GM18858 (cell line): ENCODE measurements at regions not wholly inside any gene's neighbourhood (a gene's known extent, or its start where the extent isn't known, plus 50 kb on each side); places are given as distances from the start of the nearest gene placed in this dataset.

Source experiments
- ATAC-seq: cut with Tn5 transposase; IDR thresholded peaks from one replicate; pipeline ENCODE4 v1.9.1; 2021; ENCODE audit not compliant: unreplicated experiment

GRCh38 chr7:10222976-10223375 lies 750.7 kb upstream of the PHF14 start:
- ATAC-seq = no peak

- ATAC-seq = no peak
Observed at GRCh38 chr7:10225275-10225674, 748.4 kb upstream of the PHF14 start.

- no peak for ATAC-seq
Observed at GRCh38 chr7:10237306-10237705, 736.4 kb upstream of the PHF14 start.

- no peak for ATAC-seq
Observed at GRCh38 chr7:10238641-10239040, 735.0 kb upstream of the PHF14 start.

- no peak for ATAC-seq
Observed at GRCh38 chr7:10239695-10240345, 733.9 kb upstream of the PHF14 start.

GRCh38 chr7:10245406-10245805 lies 728.3 kb upstream of the PHF14 start:
- no peak for ATAC-seq

- no peak for ATAC-seq
Observed at GRCh38 chr7:10257438-10257837, 716.2 kb upstream of the PHF14 start.

GRCh38 chr7:10266976-10267375 lies 706.7 kb upstream of the PHF14 start:
- ATAC-seq = no peak

GRCh38 chr7:10268034-10268433 lies 705.6 kb upstream of the PHF14 start:
- ATAC-seq = no peak

- no peak for ATAC-seq
Observed at GRCh38 chr7:10282909-10283308, 690.8 kb upstream of the PHF14 start.

- no peak for ATAC-seq
Observed at GRCh38 chr7:10284001-10284400, 689.7 kb upstream of the PHF14 start.

GRCh38 chr7:10299384-10299783 lies 674.3 kb upstream of the PHF14 start:
- no peak for ATAC-seq

- no peak for ATAC-seq
Observed at GRCh38 chr7:10300577-10300976, 673.1 kb upstream of the PHF14 start.

GRCh38 chr7:10308276-10308675 lies 665.4 kb upstream of the PHF14 start:
- no peak for ATAC-seq

GRCh38 chr7:10312942-10313341 lies 660.7 kb upstream of the PHF14 start:
- ATAC-seq = no peak

- ATAC-seq = no peak
Observed at GRCh38 chr7:10315881-10316280, 657.8 kb upstream of the PHF14 start.

GRCh38 chr7:10316488-10316887 lies 657.2 kb upstream of the PHF14 start:
- ATAC-seq = no peak

GRCh38 chr7:10325395-10325794 lies 648.3 kb upstream of the PHF14 start:
- ATAC-seq = no peak

GRCh38 chr7:10343108-10343507 lies 630.6 kb upstream of the PHF14 start:
- no peak for ATAC-seq

GRCh38 chr7:10346032-10346431 lies 627.6 kb upstream of the PHF14 start:
- no peak for ATAC-seq

GRCh38 chr7:10355816-10356215 lies 617.9 kb upstream of the PHF14 start:
- ATAC-seq = no peak

- no peak for ATAC-seq
Observed at GRCh38 chr7:10360050-10360449, 613.6 kb upstream of the PHF14 start.

- ATAC-seq = no peak
Observed at GRCh38 chr7:10401793-10402192, 571.9 kb upstream of the PHF14 start.
